GM19023 (cell line): ENCODE measurements at regions not wholly inside any gene's neighbourhood (a gene's known extent, or its start where the extent isn't known, plus 50 kb on each side); places are given as distances from the start of the nearest gene placed in this dataset.

ENCODE experiments used
- ATAC-seq: cut with Tn5 transposase; IDR thresholded peaks from one replicate; pipeline ENCODE4 v1.9.1; 2021; ENCODE audit warnings: mild to moderate bottlenecking, moderate library complexity; ENCODE audit not compliant: unreplicated experiment

DNA sequence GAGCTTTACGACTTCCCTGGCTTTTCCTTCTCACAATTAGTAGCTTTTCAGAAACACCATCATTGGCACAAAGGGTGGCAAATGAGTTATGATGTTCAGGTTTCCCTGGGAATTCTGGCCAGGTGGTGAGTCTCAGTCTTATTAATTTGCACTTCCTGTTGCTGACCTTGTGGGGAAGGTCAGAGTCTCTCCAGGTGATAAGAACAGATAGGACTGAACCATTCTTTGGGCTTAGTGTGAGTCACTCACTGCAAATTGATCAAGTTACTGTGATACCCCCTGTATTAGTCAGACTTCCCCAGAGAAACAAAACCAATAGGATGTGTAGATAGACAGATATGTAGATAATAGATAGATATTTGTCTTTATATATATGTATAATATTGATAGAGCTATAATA, 53.8 kb upstream of the RANBP3L start:
- no peak for ATAC-seq

DNA sequence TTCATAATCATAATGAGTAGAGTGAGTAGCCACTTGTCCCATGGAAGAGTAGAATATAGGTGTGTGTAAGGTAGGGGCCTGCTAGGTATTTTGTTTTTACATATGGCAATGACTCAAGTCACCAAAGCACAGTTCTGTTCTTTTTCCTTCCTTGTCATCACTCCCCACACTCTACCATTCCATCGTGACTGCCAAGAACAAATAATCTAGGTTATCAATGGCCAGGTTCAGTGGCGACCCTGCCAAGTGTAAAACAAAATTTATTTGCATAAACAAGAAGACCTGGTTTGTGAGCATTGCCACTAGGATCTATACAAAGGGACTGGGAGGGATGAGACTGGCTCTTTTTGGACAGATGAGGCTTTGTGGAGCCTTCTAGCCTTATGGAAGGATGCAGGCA, 55.2 kb upstream of the RANBP3L start:
- no peak for ATAC-seq

DNA sequence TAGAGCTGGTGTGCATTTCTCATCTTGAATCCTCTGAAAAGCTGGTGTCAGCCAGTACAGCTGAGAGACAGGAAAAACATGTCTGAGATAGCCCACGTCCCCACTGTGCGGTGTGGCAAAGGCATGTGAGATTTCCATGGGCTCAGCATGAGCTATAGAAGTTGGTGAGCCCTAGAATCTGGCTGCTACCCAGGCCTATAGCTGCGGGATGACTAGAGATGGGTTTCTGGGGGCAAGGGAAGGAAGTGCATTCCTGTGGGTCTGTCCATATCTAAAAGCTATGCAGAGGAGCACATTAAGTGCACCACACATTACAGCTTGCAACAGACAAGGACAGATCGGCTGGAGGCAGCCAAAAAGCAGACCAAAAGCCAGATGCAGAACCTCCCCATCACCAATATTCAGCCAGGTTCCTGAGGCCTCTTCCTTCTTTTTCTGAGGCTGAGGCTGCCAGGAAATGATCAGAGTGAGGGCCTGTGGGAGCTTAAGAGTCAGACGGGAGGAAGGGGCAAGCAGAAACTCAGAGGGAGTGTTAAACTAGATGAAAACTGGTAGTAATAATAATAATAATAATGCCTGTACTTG, 55.8 kb upstream of the RANBP3L start:
- ATAC-seq, result no peak

DNA sequence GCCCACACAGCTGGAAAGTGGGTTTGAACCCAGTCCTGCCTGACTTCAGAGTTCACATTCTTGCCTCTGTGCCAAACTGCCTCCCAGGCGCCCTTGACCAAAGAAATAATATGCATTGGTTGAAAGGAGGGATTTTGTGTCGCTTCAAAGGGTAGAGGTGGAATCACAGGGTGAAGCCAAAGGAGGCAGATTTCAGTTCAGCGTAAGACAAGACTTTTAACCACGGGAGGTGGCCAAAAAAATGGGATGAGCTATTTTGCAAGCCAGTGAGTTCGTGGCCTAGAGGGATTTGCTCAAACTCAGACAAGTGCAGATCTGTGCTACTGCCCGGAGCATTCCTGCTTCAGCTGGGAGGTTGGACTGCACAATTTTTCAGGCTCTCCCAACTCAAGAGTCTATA, 57.6 kb upstream of the RANBP3L start:
- no peak for ATAC-seq

DNA sequence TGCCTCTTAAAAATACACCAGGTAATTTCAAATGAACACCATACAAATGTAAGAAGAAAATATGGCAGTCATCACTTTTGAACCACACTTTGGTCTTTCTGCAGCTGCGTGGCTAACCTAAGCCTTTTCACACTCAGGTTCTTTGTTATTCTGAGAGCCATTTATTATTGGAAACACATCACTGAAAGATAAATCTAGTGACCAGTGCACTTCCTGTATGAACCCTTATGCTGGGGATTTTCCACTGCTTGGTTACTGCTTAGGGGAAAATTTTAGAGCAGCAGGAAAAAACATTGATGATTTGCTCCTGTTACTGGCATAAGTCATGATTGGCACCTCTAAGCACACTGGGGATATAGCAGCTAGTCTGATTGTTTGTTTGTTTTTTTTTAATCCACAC, 58.6 kb upstream of the RANBP3L start:
- ATAC-seq, result peak; percentile 54

DNA sequence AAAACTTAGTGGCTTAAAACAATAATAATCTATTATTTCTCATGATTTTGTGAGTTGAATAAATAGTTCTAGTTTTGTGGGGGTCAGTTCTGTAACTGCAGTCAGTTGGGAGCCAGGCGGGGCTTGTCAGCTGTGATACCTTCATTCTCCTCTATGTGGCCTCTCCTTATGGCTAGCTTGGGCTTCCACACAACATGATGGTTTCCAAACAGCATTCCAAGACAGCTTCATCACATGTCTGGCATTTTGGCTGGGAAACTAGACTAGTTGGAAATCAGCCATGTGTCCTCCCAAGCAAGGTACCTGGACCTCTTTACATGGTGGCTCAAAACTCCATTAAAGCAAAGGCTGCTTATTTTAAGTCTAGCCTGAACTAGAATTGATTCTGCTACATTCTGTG, 61.4 kb upstream of the RANBP3L start:
- ATAC-seq, result no peak

DNA sequence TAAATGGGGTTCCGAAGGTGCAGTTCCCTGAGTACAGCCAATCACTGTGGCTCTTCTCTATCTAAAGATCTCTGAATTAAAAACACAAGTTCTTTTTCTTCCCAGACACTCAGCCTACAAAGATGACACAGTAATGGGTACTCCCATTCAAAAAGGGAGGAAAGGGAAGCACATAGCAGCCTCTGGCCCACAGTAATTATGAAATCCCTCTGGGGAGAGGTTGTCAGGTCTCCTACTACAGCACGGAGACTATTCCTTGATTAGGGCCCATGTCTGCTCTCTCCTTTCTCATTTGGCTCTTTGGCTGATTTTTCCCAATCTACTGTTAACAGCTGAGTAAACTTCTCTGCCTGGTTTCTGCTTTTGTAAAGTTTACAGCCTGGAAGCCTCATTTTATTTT, 62.0 kb upstream of the RANBP3L start:
- no peak for ATAC-seq

DNA sequence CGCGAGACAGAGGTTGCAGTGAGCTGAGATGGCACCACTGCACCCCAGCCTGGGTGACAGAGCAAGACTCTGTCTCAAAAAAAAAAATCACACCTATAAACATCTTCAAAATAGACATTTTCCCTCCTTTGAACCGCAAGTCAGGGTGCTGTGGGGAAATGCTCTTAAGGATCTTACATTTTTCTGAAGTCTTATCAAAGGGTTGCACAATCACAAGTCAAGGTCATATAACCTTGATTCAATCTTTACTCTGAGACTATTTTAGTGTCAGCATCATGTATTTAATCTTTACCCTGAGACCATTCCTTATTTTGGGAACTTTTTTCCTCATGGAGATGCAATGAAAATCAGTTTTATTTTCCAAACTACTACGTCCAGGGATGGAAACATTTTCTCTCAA, 62.8 kb upstream of the RANBP3L start:
- no peak for ATAC-seq

DNA sequence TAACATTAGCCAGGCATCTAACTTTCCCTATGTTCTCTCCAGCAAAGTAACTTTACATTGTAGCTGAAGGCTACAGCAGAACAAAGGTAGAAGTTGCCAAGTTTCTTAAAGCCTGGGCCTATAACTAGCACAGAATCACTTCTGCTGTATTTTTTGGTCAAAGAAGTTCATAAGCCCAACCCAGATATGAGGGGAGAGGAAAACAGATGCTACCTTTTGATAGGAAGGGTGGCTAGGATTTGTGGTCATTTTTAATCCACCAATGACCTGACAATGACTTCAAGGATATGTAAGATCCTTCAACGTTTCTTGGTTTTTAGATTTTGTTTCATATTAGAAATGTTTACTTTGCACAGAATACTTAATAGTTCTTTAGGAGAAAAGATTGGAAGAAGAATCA, 64.2 kb upstream of the RANBP3L start:
- no peak for ATAC-seq

DNA sequence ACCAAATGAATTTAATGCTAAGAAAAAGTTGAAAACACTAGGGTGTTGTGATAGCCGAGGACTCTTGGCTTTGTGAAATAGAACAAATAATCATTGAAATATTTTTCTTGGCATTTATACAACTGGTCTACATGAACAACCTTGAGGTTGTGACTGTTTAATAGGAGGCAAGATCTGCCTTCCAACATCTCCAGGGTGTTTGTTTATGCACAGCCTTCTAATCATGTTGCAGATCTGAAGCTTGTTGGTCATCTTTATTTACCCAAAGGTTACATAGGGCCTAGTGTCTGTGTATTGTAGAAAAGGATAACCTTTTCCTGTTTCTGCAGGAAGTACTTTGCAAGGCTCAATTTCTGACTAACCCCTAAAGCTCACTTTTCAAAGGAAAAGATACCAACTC, 65.2 kb upstream of the RANBP3L start:
- ATAC-seq, result no peak

DNA sequence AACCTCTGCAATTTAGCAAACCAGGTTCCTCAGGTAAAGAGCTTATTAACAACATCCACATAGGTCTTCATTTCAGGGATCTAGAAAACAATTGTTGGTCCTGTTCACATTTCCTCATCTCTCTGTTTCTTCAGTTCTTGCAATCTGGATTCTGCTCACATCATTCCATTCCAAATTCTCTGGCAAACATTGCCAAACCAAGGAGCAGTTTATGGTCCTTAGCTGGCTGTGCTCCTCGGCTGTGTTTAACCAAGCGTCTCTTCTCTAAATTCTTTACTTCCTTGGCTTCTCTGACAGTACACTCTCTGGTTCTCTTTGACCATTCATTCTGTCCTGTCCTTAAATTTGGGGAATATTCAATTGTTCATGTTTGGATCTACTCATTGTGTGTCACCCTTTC, 65.8 kb upstream of the RANBP3L start:
- ATAC-seq, result no peak

DNA sequence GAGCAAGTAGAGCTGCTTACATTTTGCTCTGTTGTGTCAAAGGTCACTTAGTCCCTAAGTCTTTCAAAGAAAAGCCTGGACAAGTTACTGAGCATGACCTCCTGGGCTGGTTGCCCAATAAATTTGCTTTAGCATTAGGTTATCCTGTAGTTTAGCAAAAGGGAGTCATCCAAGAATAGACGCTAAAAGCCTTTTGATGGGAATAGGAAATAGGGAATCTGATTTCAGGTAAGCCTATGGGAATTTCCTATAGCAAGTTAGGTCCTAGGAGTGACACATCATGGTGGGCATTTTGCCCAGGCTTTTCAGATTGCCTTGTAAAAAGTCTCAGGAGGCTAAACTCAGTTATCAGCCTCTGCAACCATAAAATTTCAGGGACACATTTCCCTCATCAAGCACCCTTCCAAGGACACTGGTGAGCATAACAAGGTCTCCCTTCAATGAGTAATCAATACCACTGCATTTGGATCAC, 67.6 kb upstream of the RANBP3L start:
- ATAC-seq, result no peak

DNA sequence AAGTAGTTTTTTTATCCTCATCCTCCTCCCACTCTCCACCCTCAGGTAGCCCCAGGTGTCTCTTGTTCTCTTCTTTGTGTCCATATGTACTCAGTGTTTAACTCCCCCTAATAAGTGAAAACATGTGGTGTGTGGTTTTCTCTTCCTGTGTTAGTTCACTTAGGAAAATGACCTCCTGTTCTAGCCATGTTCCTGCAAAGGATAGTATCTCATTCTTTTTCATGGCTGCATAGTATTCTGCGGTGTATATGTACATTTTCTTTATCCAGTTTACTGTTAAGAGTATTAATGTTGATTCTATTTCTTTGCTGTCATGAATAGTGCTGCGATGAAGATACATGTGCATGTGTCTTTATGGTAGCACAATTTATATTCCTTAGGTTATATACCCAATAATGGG, 68.4 kb upstream of the RANBP3L start:
- no peak for ATAC-seq

DNA sequence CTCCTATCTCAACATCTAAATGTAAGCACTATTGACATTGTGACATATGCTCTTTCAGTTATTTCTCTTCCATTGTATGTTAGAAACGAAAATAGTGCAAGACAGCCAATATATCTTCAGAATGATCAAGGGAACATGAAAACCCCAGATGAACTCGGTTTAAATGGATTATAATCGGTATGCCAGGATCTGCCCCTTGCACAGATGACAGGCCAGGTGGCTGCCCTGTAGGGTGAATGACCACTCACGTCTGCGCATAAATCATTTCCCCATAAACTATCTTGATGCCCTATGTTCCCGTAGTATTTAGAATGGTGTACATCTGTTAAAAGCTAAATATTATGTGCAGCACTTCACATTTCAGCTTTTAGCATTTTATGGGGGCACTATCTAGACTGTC, 69.7 kb upstream of the RANBP3L start:
- no peak for ATAC-seq

DNA sequence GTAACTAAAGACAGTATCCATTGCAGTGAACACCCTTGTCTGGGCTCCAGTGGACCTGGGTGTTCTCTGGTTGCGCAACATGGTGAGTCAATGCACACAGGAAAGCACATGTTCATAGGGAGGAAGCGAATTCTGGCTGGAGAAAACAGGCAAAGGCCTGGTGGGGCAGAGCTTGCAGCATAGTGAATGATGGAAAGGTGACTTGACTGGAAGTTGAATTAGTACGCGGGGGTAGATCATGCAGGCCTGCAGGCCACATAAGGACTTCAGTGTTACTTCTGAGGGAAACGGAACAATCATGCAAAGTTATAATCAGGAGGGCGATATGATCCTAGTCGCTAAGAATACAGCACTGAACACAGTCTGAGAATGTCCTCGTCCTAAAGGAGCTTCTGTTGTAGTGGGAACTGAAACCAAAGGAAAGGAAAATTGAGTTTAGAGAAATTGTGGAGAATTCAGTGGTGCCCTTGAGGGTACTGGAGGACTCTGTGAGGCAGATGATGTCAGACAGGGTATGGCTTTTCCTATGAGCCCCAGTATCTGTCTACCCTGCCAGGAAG, 71.9 kb upstream of the RANBP3L start:
- ATAC-seq, result no peak

DNA sequence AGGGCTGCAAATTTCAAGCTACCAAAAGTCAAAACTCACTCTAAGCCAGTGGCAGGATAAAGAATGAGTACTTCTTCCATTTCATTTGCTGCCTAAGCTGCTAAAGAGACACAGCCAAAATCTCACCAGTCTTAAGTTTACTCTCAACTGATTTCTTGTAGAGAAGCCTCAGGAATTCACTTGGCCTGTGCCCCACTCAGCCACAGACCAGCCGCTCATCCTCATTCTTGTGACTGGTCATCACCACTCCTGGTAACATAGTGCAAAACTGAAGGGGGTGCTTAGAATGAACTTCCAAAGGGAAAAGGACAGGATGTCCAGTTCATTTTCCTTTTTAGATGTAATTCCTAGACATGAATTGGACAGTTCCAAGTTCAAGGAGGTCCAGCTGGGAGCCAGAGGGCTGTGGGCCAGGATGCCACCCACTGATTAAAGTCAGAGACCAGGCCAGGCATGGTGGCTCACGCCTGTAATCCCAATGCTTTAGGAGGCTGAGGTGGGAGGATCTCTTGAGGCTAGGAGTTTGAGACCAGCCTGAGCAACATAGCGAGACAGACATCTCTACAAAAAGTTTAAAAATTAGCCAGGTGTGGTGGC, 72.7 kb upstream of the RANBP3L start:
- no peak for ATAC-seq

DNA sequence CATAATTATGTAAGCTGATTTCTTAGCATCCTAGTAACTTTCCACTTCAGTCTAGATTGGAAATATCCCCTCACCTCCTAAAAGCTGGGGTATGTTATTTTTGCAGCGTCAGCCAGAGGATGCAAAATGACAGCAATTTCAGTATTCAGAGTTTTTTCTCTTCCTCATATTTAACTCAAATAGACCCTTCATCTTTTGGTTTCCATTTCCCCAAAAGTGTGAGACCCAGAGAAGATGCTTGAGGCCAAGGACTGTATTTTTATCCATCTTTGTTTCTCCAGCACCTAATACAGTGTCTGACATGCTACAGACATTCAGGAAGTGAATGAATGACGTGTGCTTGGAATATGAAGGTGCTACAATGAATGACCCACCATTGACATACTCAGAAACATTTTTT, 75.5 kb upstream of the RANBP3L start:
- no peak for ATAC-seq

DNA sequence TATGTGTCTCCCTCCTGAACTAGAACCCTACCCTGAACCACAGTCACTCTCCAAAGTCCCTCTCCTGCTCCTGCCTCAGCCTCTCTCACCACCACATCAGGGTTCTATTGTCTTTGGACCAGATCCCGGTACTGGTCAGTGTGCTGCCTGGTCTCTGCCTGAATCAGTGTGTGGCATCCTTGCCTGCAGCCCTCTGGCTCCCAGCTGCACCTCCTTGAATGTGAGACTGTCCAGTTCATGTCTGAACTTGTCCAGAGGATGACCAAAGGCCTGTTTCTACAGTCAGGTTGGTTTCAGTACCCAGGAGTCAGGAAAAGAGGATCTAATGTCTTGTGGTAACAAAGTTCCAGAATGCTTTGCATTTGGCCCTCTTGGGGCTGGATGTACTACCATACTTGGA, 76.8 kb upstream of the RANBP3L start:
- ATAC-seq, result no peak

DNA sequence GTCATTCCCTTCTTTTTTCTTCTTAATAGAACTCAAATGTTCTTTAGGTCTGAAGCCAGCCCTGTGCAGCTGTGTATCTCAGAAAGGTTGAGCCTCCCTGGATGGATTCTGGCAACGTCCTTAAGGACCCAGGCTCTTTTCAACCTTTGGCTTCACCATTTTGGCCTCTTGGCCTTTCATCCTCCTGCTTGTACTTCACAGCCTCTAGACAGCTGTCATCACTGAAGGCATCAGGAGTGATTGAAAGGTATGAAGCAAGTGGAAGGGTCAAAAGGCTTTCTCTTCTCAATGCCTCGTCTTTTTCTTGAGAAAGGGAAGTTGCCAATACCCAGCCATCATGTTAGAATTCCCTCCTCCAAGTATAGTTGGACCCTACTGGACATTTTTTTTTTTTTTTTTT, 81.2 kb upstream of the RANBP3L start:
- ATAC-seq, result no peak

DNA sequence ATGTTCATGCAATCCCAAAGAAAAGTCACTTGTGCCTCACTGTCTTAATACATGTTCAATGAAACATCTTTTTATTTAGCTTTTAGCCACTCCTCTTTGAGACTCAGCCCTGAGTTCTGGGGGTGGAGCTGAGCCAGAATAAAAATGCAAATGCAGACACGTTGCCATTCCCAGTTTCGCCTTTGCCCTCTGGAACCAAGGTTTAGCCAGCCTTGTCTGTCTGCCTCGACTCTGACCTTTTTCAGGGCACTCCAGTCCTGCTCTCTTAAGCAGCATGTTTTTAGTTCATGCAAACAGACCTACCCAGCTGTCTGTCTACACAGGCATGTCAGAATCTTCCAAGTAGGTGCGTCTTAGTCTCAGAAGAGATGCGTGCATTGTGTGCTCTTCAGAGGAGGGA, 82.2 kb upstream of the RANBP3L start:
- ATAC-seq, result no peak

DNA sequence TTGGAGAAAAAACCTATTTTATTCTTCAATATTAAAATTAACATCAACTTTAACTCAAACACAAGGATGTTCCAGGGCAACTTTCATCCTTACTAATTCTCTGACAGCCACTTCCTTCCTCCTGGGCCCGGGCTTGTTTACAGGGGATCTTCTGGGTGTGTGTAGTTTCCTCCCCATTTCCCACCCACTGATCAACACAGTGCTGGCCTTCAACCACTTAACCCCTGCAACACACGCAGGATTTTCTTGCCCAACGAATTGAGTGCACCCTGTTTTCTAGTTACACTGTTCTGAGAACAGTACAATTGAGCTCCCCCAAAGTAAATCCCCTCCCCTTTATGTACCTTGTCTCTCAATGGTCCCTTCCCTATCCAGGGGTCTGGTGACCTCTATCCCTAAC, 83.1 kb upstream of the RANBP3L start:
- no peak for ATAC-seq

DNA sequence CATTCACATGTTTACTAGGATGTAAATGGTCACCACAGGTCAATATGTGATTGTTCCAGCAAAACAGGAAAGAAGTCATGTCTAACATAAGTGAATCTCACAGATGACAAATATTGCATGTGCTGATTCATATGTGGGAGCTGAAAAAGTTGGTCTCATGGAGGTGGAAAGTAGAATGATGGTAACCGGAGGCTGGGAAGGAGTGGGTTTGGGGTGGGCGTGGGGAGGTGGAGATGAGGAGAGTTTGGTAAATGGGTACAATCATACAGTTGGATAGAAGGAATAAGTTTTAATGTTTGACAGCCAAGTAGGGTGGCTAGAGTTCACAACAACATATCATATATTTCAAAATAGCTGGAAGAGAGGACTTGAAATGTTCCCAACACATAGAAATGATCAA, 83.8 kb upstream of the RANBP3L start:
- no peak for ATAC-seq

DNA sequence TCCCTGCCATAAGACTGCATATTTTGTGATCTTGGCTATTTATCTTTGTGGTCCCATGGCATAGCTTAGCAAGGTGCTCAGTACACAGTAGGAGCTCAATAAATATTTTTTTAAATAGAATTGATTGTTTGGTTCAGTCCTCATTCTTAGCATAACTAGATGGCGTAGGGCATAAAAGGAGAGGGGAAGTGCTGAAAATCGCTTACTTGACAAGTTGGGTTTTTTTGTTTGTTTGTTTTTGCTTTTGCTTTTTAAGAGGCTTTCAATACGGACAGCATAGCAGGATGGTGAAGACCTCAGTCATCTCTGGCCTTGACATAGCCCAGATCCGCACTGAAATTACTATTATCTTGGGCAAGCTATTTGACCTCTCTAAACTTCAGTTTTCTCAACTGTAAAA, 86.6 kb upstream of the RANBP3L start:
- ATAC-seq, result no peak
